ENCODE measurements at regions not wholly inside any gene's neighbourhood (a gene's known extent, or its start where the extent isn't known, plus 50 kb on each side); places are given as distances from the start of the nearest gene placed in this dataset.

DNA sequence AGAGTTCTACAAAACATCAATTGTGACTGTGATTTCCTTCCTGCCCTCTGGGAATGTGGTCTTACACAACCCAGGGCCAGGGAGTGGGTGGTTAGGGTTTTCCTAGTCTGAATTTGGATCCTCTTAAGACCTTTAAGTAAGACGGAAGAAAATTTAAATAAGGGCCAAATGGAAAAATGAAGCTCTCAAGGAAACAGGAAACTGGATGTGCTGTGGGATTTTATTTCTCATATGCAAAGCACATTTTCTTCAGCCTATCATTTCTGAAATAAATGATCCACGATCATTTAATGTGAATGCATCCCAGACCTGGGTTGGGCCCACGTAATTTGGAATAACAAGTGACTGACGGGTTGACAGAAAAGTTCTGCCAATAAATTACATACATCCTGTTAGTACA is 243.6 kb downstream of the CLIC5 start:
- intact Hi-C loops (cut with micrococcal nuclease), result no loop called here
- Mint-ChIP-seq H3K4me1 (ENCODE audit: low read depth) (no peaks in the 10 kb centered on the region), H3K36me3 (ENCODE audit: low read depth) (no peaks in the 10 kb centered on the region), H3K27me3 (peaks cover 19% of the 10 kb centered on the region), H3K9me3 (peaks cover 2% of the 10 kb centered on the region), H3K27ac (no peak overlapping the region), H3K4me3 (no peak overlapping the region)
- no peak for TF ChIP-seq CTCF (IDR thresholded peaks at IDR 0.05)
- ChIA-PET CTCF (interaction anchor here (1.0 kb wide), 1 partner anchor 151 kb away, joined by 4 read pairs; no protein-coding TSS in a partner anchor), POLR2A (interaction anchor here (1.0 kb wide), 1 partner anchor 120 kb away, joined by 3 read pairs; no protein-coding TSS in a partner anchor)
- DNase-seq, result no peak
- no peak for ATAC-seq

DNA sequence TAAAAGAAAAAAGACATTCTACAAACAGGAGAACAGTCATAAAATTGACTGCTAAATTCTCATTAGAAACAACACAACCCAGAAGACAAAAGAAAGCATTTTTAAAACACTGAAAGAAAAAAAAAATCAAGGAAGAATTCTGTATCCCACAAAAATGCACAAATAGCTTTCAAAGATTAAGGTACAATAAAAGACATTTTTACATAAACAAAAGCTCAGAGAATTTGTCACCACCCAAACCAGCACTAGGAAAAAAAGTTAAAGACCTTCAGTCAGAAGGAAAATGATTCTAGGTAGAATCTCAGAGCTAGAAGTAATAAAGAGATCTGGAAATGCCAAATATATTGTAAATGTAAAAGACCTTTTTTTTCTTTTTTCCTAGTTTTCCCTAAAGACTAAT is 252.4 kb downstream of the CLIC5 start:
- POLR2A ChIA-PET, result interaction anchor here (1.2 kb wide), 1 partner anchor 23 kb away, joined by 3 read pairs; no protein-coding TSS in a partner anchor
- Mint-ChIP-seq H3K4me3 (no peak overlapping the region), H3K9me3 (peaks cover 9% of the 10 kb centered on the region), H3K36me3 (ENCODE audit: low read depth) (peaks cover 4% of the 10 kb centered on the region), H3K27me3 (peaks cover 17% of the 10 kb centered on the region), H3K27ac (no peak overlapping the region), H3K4me1 (ENCODE audit: low read depth) (peaks cover 6% of the 10 kb centered on the region)
- ATAC-seq, result no peak
- no peak for DNase-seq
- CTCF ChIA-PET, result interaction anchor here (0.6 kb wide), 1 partner anchor 27 kb away, joined by 4 read pairs; no protein-coding TSS in a partner anchor
- intact Hi-C loops (cut with micrococcal nuclease), result no loop called here
- TF ChIP-seq CTCF (IDR thresholded peaks at IDR 0.05), result no peak

- peaks cover 23% of the 10 kb centered on the region for H3K27me3 Mint-ChIP-seq
- H3K27ac Mint-ChIP-seq, result no peak overlapping the region
- peaks cover 6% of the 10 kb centered on the region for H3K4me1 Mint-ChIP-seq (ENCODE audit: low read depth)
Observed at GRCh38 chr6:45759472-45759810, 256.2 kb downstream of the CLIC5 start.

GRCh38 chr6:45758787-45759471 is 256.7 kb downstream of the CLIC5 start:
- peaks cover 6% of the 10 kb centered on the region for H3K4me1 Mint-ChIP-seq (ENCODE audit: low read depth)
- ATAC-seq (no peak), DNase-seq (no peak)
- POLR2A ChIA-PET, result no interaction called here
- CTCF ChIA-PET, result no interaction called here
- TF ChIP-seq CTCF (IDR thresholded peaks at IDR 0.05), result no peak
- H3K4me3 Mint-ChIP-seq, result no peak overlapping the region
- no peak overlapping the region for H3K27ac Mint-ChIP-seq
- peaks cover 4% of the 10 kb centered on the region for H3K36me3 Mint-ChIP-seq (ENCODE audit: low read depth)
- intact Hi-C loops (cut with micrococcal nuclease), result no loop called here
- peaks cover 5% of the 10 kb centered on the region for H3K9me3 Mint-ChIP-seq
- H3K27me3 Mint-ChIP-seq, result peaks cover 23% of the 10 kb centered on the region

More at GRCh38 chr6:45759472-45759810, 256.2 kb downstream of the CLIC5 start:
- no peak overlapping the region for H3K4me3 Mint-ChIP-seq
- peaks cover 4% of the 10 kb centered on the region for H3K36me3 Mint-ChIP-seq (ENCODE audit: low read depth)
- ATAC-seq (no peak), DNase-seq (no peak)
- ChIA-PET POLR2A (no interaction called here), CTCF (no interaction called here)
- TF ChIP-seq CTCF (IDR thresholded peaks at IDR 0.05), result no peak
- peaks cover 7% of the 10 kb centered on the region for H3K9me3 Mint-ChIP-seq
- intact Hi-C loops (cut with micrococcal nuclease), result no loop called here

DNA sequence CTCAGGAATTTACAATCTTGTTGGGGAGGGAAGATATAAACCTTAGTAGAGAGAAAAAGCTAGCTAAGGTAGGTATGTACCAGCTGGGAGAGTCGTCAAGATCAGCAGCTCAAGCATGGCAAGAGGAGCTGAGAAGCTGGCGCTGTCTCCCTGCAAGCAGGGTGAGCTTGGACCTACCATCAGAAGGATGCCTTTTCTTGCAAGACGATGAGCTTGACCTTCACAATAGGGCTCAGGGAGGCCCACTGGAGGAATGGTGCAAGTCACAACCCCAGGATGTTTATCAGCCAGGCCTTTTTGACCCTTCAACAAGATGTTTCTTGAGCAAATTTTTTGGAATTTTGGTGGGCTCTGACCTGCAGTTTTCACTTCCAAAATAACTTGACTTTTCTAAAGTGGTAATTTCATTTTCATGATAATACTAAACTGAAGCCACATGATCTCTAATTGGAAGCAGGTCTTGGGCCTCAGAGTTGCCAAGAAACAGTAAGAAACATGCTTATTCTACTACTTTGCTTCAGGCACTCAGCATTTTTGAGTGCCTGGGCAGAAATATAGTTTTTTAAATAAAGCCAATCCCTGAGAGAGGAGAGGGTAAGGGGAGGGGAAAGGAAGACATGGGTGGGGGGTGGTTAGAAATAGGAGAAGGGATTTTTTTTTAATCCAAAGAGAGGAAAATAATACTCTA is 258.1 kb downstream of the CLIC5 start:
- POLR2A ChIA-PET, result no interaction called here
- intact Hi-C loops (cut with micrococcal nuclease), result no loop called here
- peaks cover 19% of the 10 kb centered on the region for H3K27me3 Mint-ChIP-seq

More for the DNA sequence above, 258.1 kb downstream of the CLIC5 start:
- Mint-ChIP-seq H3K9me3 (no peaks in the 10 kb centered on the region), H3K36me3 (ENCODE audit: low read depth) (no peaks in the 10 kb centered on the region), H3K4me1 (ENCODE audit: low read depth) (peaks cover 6% of the 10 kb centered on the region), H3K27ac (no peak overlapping the region), H3K4me3 (no peak overlapping the region)
- CTCF ChIA-PET, result interaction anchor here (0.9 to 1.4 kb wide), 2 partner anchors 15 to 1282 kb away, joined by 3 read pairs; no protein-coding TSS in a partner anchor
- no peak for DNase-seq
- TF ChIP-seq CTCF (IDR thresholded peaks at IDR 0.05), result no peak
- ATAC-seq, result no peak
